HepG2 (cell line): ENCODE measurements at regions not wholly inside any gene's neighbourhood (a gene's known extent, or its start where the extent isn't known, plus 50 kb on each side); places are given as distances from the start of the nearest gene placed in this dataset.

Source experiments
- ATAC-seq: fragments of 200-7000 bp; cut with Tn5 transposase; 3 replicates; pipeline ENCODE4 v1.9.1; 2020; ENCODE audit warnings: mild to moderate bottlenecking, moderate library complexity
- BruUV-seq: library from RNA; stranded (reverse); fragments of 400-500 nt; replicated peaks from 2 replicates; lab custom pipeline; 2021; lab: Mats Ljungman, UMichigan
- CTCF ChIA-PET: fragments of 300-600 bp; formaldehyde crosslinking; extraction: SDS; loops from one replicate; lab custom pipeline; 2021; ENCODE audit warnings: low total read pairs, inconsistent platforms, low intra/inter-chr PET ratio; lab: Yijun Ruan, JAX
- POLR2A ChIA-PET: fragments of 350-600 bp; sonication (Branson Sonifier 250); formaldehyde crosslinking; loops from one replicate; lab custom pipeline; 2020; ENCODE audit warnings: antibody characterized with exemption, inconsistent platforms; lab: Yijun Ruan, JAX
- DNase-seq: peaks from one replicate; pipeline ENCODE4 v3.0.0-alpha.2; 2015; ENCODE audit warnings: low spot score
- FAIRE-seq: peaks from 3 replicates; lab custom pipeline; 2011; peaks lifted over from hg19 to GRCh38; lab: Jason Lieb, UNC
- H2AFZ ChIP-seq: one replicate; pipeline ENCODE4 v1.6.1; 2011; ENCODE audit warnings: low read length, inconsistent platforms
- H3K27ac ChIP-seq: fragments of 300-600 bp; 3 replicates; pipeline ENCODE4 v1.8.0; 2011; ENCODE audit warnings: mixed run types, mild to moderate bottlenecking, mixed read lengths, low read length, inconsistent platforms; ENCODE audit not compliant: insufficient read depth; ENCODE audit errors: extremely low read length
- H3K27me3 ChIP-seq, 2 experiments: fragments of 200-600 bp in 1 of 2; 2 replicates in 1 of 2; 3 replicates in 1 of 2; pipeline versions ENCODE4 v1.6.0 to v1.8.0; 2011; ENCODE audit warnings: low read length in 2 of 2, mild to moderate bottlenecking in 2 of 2, moderate library complexity in 2 of 2, inconsistent platforms in 1 of 2; ENCODE audit not compliant: insufficient read depth in 2 of 2, control insufficient read depth in 1 of 2
- H3K36me3 ChIP-seq, 2 experiments: fragments of 200-600 bp in 1 of 2; replicated peaks in 1 of 2; 2 replicates in 1 of 2; 3 replicates in 1 of 2; pipeline versions ENCODE4 v1.5.1 to v1.8.0; 2011; ENCODE audit warnings: low read length in 2 of 2, inconsistent platforms in 1 of 2; ENCODE audit not compliant: insufficient read depth in 2 of 2, control insufficient read depth in 1 of 2
- H3K4me1 ChIP-seq: 2 replicates; pipeline ENCODE4 v1.5.1; 2012; ENCODE audit warnings: low read length, inconsistent platforms; ENCODE audit not compliant: insufficient read depth
- H3K4me2 ChIP-seq: 2 replicates; pipeline ENCODE4 v1.6.0; 2011; ENCODE audit warnings: low read depth, low read length, inconsistent platforms
- H3K4me3 ChIP-seq, 3 experiments: fragments of 200-600 bp in 1 of 3; sonication (generic), shearing (Covaris generic) in 1 of 3; replicated peaks in 1 of 3; 2 replicates each; pipeline ENCODE4 v1.5.1; 2011 to 2016; ENCODE audit warnings: low read length in 3 of 3, inconsistent platforms in 2 of 3, low read depth in 2 of 3, mild to moderate bottlenecking in 2 of 3, control low read depth in 1 of 3, mixed read lengths in 1 of 3; ENCODE audit not compliant: insufficient read depth in 1 of 3
- H3K79me2 ChIP-seq: one replicate; pipeline ENCODE4 v1.6.1; 2011; ENCODE audit warnings: low read length, inconsistent platforms; ENCODE audit not compliant: insufficient read depth
- H3K9ac ChIP-seq: 2 replicates; pipeline ENCODE4 v1.6.0; 2011; ENCODE audit warnings: mild to moderate bottlenecking, low read depth, low read length, inconsistent platforms; ENCODE audit not compliant: insufficient read depth
- H3K9me3 ChIP-seq: 2 replicates; pipeline ENCODE4 v1.5.1; 2012; ENCODE audit warnings: mild to moderate bottlenecking, low read length
- H4K20me1 ChIP-seq: 2 replicates; pipeline ENCODE4 v1.6.0; 2011; ENCODE audit warnings: inconsistent platforms, mild to moderate bottlenecking, low read length, moderate library complexity; ENCODE audit not compliant: insufficient read depth
- KLF11 ChIP-seq: IDR thresholded peaks from 2 replicates; pipeline ENCODE4 v1.6.1; 2016; ENCODE audit warnings: missing compliant biosample characterization
- PHF21A ChIP-seq: sonication (generic); formaldehyde crosslinking; IDR thresholded peaks from 2 replicates; pipeline ENCODE4 v1.5.0; 2020; ENCODE audit warnings: mild to moderate bottlenecking, missing genetic modification reagents
- RARG ChIP-seq: sonication (generic); formaldehyde crosslinking; IDR thresholded peaks from 2 replicates; pipeline ENCODE4 v1.4.0; 2020; ENCODE audit warnings: low read depth, mild to moderate bottlenecking, missing genetic modification reagents
- RBM22 ChIP-seq: fragments of 200-400 bp; formaldehyde crosslinking; optimal IDR thresholded peaks from 2 replicates; pipeline ENCODE3; 2017; ENCODE audit warnings: mild to moderate bottlenecking, low read length, moderate library complexity
- SRY ChIP-seq: sonication (generic); formaldehyde crosslinking; IDR thresholded peaks from 2 replicates; pipeline ENCODE4 v1.8.0; 2022; ENCODE audit warnings: mild to moderate bottlenecking, missing genetic modification reagents
- TCF7L2 ChIP-seq: IDR thresholded peaks from 2 replicates; pipeline ENCODE4 v1.6.1; 2011; ENCODE audit warnings: mild to moderate bottlenecking, low read depth, low read length, moderate library complexity
- TMF1 ChIP-seq: sonication (generic); formaldehyde crosslinking; IDR thresholded peaks from 2 replicates; pipeline ENCODE4 v1.8.1; 2022; ENCODE audit warnings: low read depth, missing genetic modification reagents
- ZMYM3 ChIP-seq: sonication (generic); formaldehyde crosslinking; IDR thresholded peaks from 2 replicates; pipeline ENCODE4 v1.5.1; 2020; ENCODE audit warnings: mild to moderate bottlenecking, missing genetic modification reagents
- ZNF160 ChIP-seq: sonication (generic); formaldehyde crosslinking; IDR thresholded peaks from 2 replicates; pipeline ENCODE4 v1.8.0; 2022; ENCODE audit warnings: mild to moderate bottlenecking, inconsistent platforms, missing genetic modification reagents
- ZNF33B ChIP-seq: sonication (generic); formaldehyde crosslinking; IDR thresholded peaks from 2 replicates; pipeline ENCODE4 v1.5.1; 2020; ENCODE audit warnings: mild to moderate bottlenecking, missing genetic modification reagents
- WGBS: methylation state at CpG from one replicate; pipeline ENCODE4 v1.1.6; 2017; ENCODE audit warnings: low lambda C conversion rate; 5-methylcytosine and 5-hydroxymethylcytosine counted together
- in situ Hi-C: cut with HindIII; loops from 2 replicates; pipeline ENCODE4 v1.10.0; 2017; ENCODE audit warnings: low pct_unique_long_range_greater_than_20kb; ENCODE audit not compliant: extremely low pct_ligation_motif_present
- intact Hi-C: fragments of 100-400 bp; cut with micrococcal nuclease; formaldehyde crosslinking; loops from one replicate; pipeline ENCODE4 v1.10.0; 2022; ENCODE audit not compliant: unreplicated experiment
- TF ChIP-seq, protein P1 (sequence below): sonication (generic); formaldehyde crosslinking; IDR thresholded peaks from 2 replicates; pipeline ENCODE4 v1.4.0; 2020; ENCODE audit warnings: mild to moderate bottlenecking, missing genetic modification reagents
- TF ChIP-seq, protein P2 (sequence below): sonication (generic); formaldehyde crosslinking; IDR thresholded peaks from 2 replicates; pipeline ENCODE4 v1.8.0; 2022; ENCODE audit warnings: mild to moderate bottlenecking, missing genetic modification reagents; ENCODE audit not compliant: insufficient replicate concordance

DNA sequence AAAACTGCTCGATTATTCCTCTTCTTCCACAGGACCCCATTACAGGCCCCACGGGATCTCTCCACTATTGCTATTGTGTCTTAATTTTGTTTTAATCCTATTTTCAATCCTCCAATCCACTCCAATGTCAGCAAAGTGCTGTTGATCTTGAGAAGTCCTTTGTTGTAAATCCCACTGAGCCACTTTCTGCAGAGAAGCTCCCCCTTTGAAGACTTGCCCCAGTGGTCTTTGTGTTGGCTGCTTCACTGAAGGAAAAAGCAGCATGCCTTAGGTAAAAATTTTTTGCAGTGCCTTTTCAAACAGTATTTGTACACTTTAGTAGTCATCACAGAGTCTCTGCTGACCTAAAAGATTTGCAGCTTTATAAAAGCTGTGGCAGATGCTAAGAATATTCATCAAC, 252.0 kb upstream of the SLC7A11 start:
- intact Hi-C loops, result loop anchor here (10.0 kb wide), 1 partner anchor 269 kb away; no protein-coding TSS in a partner anchor
- FAIRE-seq, result no peak
- no peaks in the 10 kb centered on the region for H3K36me3 ChIP-seq
- TF ChIP-seq SRY (CRISPR knock-in tag) (no peak), RARG (CRISPR knock-in tag) (no peak), ZMYM3 (no peak), PHF21A (no peak), KLF11 (CRISPR knock-in tag) (no peak), TMF1 (CRISPR knock-in tag) (no peak), RBM22 (no peak), ZNF160 (CRISPR knock-in tag) (no peak), ZNF33B (CRISPR knock-in tag) (no peak), TCF7L2 (no peak)
- TF ChIP-seq, protein P1, sequence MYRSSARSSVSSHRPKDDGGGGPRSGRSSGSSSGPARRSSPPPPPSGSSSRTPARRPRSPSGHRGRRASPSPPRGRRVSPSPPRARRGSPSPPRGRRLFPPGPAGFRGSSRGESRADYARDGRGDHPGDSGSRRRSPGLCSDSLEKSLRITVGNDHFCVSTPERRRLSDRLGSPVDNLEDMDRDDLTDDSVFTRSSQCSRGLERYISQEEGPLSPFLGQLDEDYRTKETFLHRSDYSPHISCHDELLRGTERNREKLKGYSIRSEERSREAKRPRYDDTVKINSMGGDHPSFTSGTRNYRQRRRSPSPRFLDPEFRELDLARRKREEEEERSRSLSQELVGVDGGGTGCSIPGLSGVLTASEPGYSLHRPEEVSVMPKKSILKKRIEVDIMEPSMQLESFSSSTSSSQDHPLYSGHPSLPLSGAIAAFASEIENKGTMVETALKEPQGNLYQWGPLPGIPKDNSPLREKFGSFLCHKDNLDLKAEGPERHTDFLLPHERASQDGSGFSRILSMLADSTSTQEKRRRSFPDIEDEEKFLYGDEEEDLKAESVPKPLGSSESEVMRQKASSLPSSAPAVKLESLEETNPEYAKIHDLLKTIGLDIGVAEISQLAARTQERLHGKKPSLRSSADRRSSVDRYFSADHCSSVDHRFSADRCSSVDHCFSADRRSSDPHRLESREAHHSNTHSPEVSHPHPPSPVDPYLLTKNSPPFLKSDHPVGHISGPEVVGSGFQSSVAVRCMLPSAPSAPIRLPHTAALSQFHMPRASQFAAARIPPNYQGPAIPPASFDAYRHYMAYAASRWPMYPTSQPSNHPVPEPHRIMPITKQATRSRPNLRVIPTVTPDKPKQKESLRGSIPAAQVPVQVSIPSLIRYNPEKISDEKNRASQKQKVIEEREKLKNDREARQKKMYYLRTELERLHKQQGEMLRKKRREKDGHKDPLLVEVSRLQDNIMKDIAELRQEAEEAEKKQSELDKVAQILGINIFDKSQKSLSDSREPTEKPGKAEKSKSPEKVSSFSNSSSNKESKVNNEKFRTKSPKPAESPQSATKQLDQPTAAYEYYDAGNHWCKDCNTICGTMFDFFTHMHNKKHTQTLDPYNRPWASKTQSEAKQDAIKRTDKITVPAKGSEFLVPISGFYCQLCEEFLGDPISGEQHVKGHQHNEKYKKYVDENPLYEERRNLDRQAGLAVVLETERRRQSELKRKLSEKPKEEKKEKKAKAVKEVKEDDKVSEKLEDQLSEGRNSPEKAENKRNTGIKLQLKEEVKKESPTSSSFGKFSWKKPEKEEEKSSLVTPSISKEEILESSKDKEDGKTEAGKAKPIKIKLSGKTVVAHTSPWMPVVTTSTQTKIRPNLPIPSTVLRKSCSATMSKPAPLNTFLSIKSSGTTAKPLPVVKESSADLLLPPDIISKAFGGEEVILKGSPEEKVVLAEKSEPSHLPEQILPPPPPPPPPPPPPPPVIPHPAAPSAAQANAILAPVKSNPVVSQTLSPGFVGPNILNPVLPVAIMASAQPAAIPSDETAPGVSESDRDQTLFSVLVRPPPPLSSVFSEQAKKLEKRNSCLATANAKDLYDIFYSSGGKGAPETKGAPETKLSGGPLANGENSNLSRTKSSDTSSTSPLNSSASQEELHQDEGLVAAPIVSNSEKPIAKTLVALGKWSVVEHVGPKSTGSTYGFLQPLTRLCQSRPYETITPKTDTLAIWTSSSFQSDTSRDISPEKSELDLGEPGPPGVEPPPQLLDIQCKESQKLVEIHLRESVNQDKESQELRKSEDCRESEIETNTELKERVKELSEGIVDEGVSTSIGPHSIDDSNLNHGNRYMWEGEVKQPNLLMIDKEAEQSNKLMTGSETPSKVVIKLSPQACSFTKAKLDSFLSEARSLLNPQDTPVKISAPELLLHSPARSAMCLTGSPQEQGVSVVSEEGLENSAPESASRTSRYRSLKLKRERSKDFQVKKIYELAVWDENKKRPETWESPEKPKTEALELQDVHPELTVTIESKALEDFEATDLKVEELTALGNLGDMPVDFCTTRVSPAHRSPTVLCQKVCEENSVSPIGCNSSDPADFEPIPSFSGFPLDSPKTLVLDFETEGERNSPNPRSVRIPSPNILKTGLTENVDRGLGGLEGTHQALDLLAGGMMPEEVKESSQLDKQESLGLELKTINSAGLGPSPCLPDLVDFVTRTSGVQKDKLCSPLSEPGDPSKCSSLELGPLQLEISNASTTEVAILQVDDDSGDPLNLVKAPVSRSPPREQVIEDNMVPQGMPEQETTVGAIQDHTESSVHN (CRISPR knock-in tag), result no peak
- TF ChIP-seq, protein P2, sequence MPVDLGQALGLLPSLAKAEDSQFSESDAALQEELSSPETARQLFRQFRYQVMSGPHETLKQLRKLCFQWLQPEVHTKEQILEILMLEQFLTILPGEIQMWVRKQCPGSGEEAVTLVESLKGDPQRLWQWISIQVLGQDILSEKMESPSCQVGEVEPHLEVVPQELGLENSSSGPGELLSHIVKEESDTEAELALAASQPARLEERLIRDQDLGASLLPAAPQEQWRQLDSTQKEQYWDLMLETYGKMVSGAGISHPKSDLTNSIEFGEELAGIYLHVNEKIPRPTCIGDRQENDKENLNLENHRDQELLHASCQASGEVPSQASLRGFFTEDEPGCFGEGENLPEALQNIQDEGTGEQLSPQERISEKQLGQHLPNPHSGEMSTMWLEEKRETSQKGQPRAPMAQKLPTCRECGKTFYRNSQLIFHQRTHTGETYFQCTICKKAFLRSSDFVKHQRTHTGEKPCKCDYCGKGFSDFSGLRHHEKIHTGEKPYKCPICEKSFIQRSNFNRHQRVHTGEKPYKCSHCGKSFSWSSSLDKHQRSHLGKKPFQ, result no peak
- ChIA-PET POLR2A (no interaction called here), CTCF (no interaction called here)
- in situ Hi-C loops, result no loop called here
- no peak for DNase-seq
- no peak overlapping the region for H3K4me2 ChIP-seq
- BruUV-seq, result no TSS peak
- H3K9me3 ChIP-seq, result no peaks in the 10 kb centered on the region
- no peaks in the 10 kb centered on the region for H3K27me3 ChIP-seq
- no peak for ATAC-seq
- no peak overlapping the region for H3K4me3 ChIP-seq
- H2AFZ ChIP-seq, result no peak overlapping the region
- 1% methylated on average over 2 of the region's 2 CpGs for WGBS
- H4K20me1 ChIP-seq, result no peaks in the 10 kb centered on the region
- no peak overlapping the region for H3K27ac ChIP-seq
- no peaks in the 10 kb centered on the region for H3K4me1 ChIP-seq
- H3K9ac ChIP-seq, result no peak overlapping the region
- H3K79me2 ChIP-seq, result no peaks in the 10 kb centered on the region
